ENCODE measurements at regions not wholly inside any gene's neighbourhood (a gene's known extent, or its start where the extent isn't known, plus 50 kb on each side); places are given as distances from the start of the nearest gene placed in this dataset.

- no peak for TF ChIP-seq CREB1 (IDR thresholded peaks at IDR 0.05; ENCODE audit: low read depth)
- TF ChIP-seq TAF1 (IDR thresholded peaks at IDR 0.05; ENCODE audit: low read depth): no peak
Observed at GRCh38 chr4:103400405-103400804, 202.3 kb upstream of the CENPE start.

Measured in Ishikawa (cell line).